WTC11 (cell line): ENCODE measurements at regions not wholly inside any gene's neighbourhood (a gene's known extent, or its start where the extent isn't known, plus 50 kb on each side); places are given as distances from the start of the nearest gene placed in this dataset.

ENCODE experiments used
- ATAC-seq: fragments of 200-7000 bp; cut with Tn5 transposase; 2 replicates; pipeline ENCODE4 v1.10.0; 2021; ENCODE audit warnings: mild to moderate bottlenecking, moderate library complexity
- CTCF ChIA-PET: fragments of 300-600 bp; sonication (Branson Sonifier 250); formaldehyde crosslinking; loops from one replicate; lab custom pipeline; 2021; ENCODE audit warnings: antibody characterized with exemption; lab: Charles Lee
- POLR2A ChIA-PET: fragments of 350-600 bp; sonication (Branson Sonifier 250); formaldehyde crosslinking; loops from one replicate; lab custom pipeline; 2021; ENCODE audit warnings: antibody characterized with exemption; lab: Charles Lee
- DNase-seq: peaks from one replicate; pipeline ENCODE4 v3.0.0; 2021; ENCODE audit warnings: low spot score
- H3K27ac Mint-ChIP-seq: 2 replicates; pipeline ENCODE4 v1.8.0; 2021; ENCODE audit warnings: mixed read lengths
- H3K27me3 Mint-ChIP-seq: 2 replicates; pipeline ENCODE4 v1.8.0; 2021; ENCODE audit warnings: low read depth, mild to moderate bottlenecking, moderate library complexity, mixed read lengths
- H3K36me3 Mint-ChIP-seq: 2 replicates; pipeline ENCODE4 v1.8.0; 2021; ENCODE audit warnings: mixed read lengths
- H3K4me1 Mint-ChIP-seq: 2 replicates; pipeline ENCODE4 v1.8.0; 2022; ENCODE audit warnings: mixed read lengths
- H3K4me3 Mint-ChIP-seq: 2 replicates; pipeline ENCODE4 v1.8.0; 2021; ENCODE audit warnings: mild to moderate bottlenecking, moderate library complexity, mixed read lengths
- H3K9me3 Mint-ChIP-seq: 2 replicates; pipeline ENCODE4 v1.8.0; 2021; ENCODE audit warnings: mixed read lengths
- ARID4B ChIP-seq: sonication (generic); formaldehyde crosslinking; IDR thresholded peaks from 2 replicates; pipeline ENCODE4 v1.8.0; 2023; ENCODE audit warnings: missing genetic modification reagents, mild to moderate bottlenecking, borderline replicate concordance
- ATF3 ChIP-seq: sonication (generic); formaldehyde crosslinking; conservative IDR thresholded peaks from 2 replicates; pipeline ENCODE4 v1.8.1; 2022; ENCODE audit warnings: mild to moderate bottlenecking, missing genetic modification reagents
- CDX4 ChIP-seq: fragments of 250-450 bp; sonication (Bioruptor Pico); IDR thresholded peaks from 2 replicates; pipeline ENCODE4 v1.9.0; 2021; ENCODE audit warnings: moderate library complexity, mild to moderate bottlenecking, inconsistent platforms, borderline replicate concordance
- CREM ChIP-seq: sonication (generic); formaldehyde crosslinking; IDR thresholded peaks from 2 replicates; pipeline ENCODE4 v1.8.1; 2022; ENCODE audit warnings: mild to moderate bottlenecking, missing genetic modification reagents, moderate library complexity
- CTCF ChIP-seq: fragments of 200-600 bp; IDR thresholded peaks from 2 replicates; pipeline ENCODE4 v1.8.0; 2022; ENCODE audit warnings: antibody characterized with exemption
- E2F1 ChIP-seq: sonication (generic); formaldehyde crosslinking; IDR thresholded peaks from 2 replicates; pipeline ENCODE4 v1.8.0; 2022; ENCODE audit warnings: mild to moderate bottlenecking, missing genetic modification reagents
- ELF4 ChIP-seq: sonication (generic); formaldehyde crosslinking; IDR thresholded peaks from 2 replicates; pipeline ENCODE4 v1.8.1; 2022; ENCODE audit warnings: low read depth, mild to moderate bottlenecking, moderate library complexity, missing genetic modification reagents
- HMGA2 ChIP-seq: fragments of 250-450 bp; sonication (Bioruptor Pico); IDR thresholded peaks from 2 replicates; pipeline ENCODE4 v1.4.0; 2021; ENCODE audit warnings: mild to moderate bottlenecking, moderate library complexity
- HMGXB4 ChIP-seq: sonication (generic); formaldehyde crosslinking; IDR thresholded peaks from 2 replicates; pipeline ENCODE4 v1.8.1; 2023; ENCODE audit warnings: mild to moderate bottlenecking, moderate library complexity, missing genetic modification reagents
- MAX ChIP-seq: sonication (generic); formaldehyde crosslinking; IDR thresholded peaks from 2 replicates; pipeline ENCODE4 v1.8.0; 2022; ENCODE audit warnings: mild to moderate bottlenecking, missing genetic modification reagents
- PRDM15 ChIP-seq: sonication (generic); formaldehyde crosslinking; IDR thresholded peaks from 2 replicates; pipeline ENCODE4 v1.8.0; 2022; ENCODE audit warnings: missing genetic modification reagents
- SMAD4 ChIP-seq: sonication (generic); formaldehyde crosslinking; IDR thresholded peaks from 2 replicates; pipeline ENCODE4 v1.8.0; 2022; ENCODE audit warnings: mild to moderate bottlenecking, missing genetic modification reagents
- STAT6 ChIP-seq: sonication (generic); formaldehyde crosslinking; conservative IDR thresholded peaks from 2 replicates; pipeline ENCODE4 v1.8.1; 2023; ENCODE audit warnings: mild to moderate bottlenecking, low read depth, missing genetic modification reagents, moderate library complexity
- ZBTB43 ChIP-seq: sonication (generic); formaldehyde crosslinking; IDR thresholded peaks from 2 replicates; pipeline ENCODE4 v1.8.1; 2023; ENCODE audit warnings: mild to moderate bottlenecking, missing genetic modification reagents
- ZNF317 ChIP-seq: sonication (generic); formaldehyde crosslinking; IDR thresholded peaks from 2 replicates; pipeline ENCODE4 v1.8.1; 2023; ENCODE audit warnings: low read depth, mild to moderate bottlenecking, moderate library complexity, missing genetic modification reagents, borderline replicate concordance

GRCh38 chr5:21646469-21646868 is 1206.7 kb downstream of the CDH12 start (continued):
- TF ChIP-seq ZBTB43 (no peak), SMAD4 (no peak)

- CTCF ChIA-PET: no interaction called here
- DNase-seq (no peak), ATAC-seq (no peak)
- Mint-ChIP-seq H3K4me3 (no peak overlapping the region), H3K27ac (no peak overlapping the region), H3K4me1 (no peaks in the 10 kb centered on the region), H3K9me3 (no peaks in the 10 kb centered on the region), H3K36me3 (no peaks in the 10 kb centered on the region), H3K27me3 (no peaks in the 10 kb centered on the region)
- POLR2A ChIA-PET: no interaction called here
- TF ChIP-seq HMGXB4 (CRISPR knock-in tag): no peak
- TF ChIP-seq MAX: no peak
- TF ChIP-seq E2F1 (CRISPR knock-in tag): no peak
- no peak for TF ChIP-seq HMGA2 (CRISPR knock-in tag)
- no peak for TF ChIP-seq ELF4 (CRISPR knock-in tag)
- TF ChIP-seq ARID4B (CRISPR knock-in tag): no peak
- no peak for TF ChIP-seq CDX4
- TF ChIP-seq ATF3 (CRISPR knock-in tag): no peak
- no peak for TF ChIP-seq ZNF317 (CRISPR knock-in tag)
- TF ChIP-seq PRDM15 (CRISPR knock-in tag): no peak
- TF ChIP-seq CTCF: no peak
- TF ChIP-seq STAT6 (CRISPR knock-in tag): no peak
- TF ChIP-seq CREM (CRISPR knock-in tag): no peak
Measured at GRCh38 chr5:21644032-21644431, 1209.1 kb downstream of the CDH12 start.
